Stimulated activated CD4-positive, alpha-beta T cell treated with anti-CD3 and anti-CD28 coated beads, Interleukin-1b, Interleukin-23, amount 100 ng/mL, for 48 hours (primary cell): ENCODE measurements at regions not wholly inside any gene's neighbourhood (a gene's known extent, or its start where the extent isn't known, plus 50 kb on each side); places are given as distances from the start of the nearest gene placed in this dataset.
A peak's percentile ranks its signal among the peaks of the same experiment; 100 is the strongest.

ENCODE experiments used
- DNase-seq: peaks from one replicate; pipeline ENCODE4 v3.0.0-alpha.2; 2020

GRCh38 chr4:153974452-153974851 lies 185.6 kb upstream of the SFRP2 start:
- no peak for DNase-seq

GRCh38 chr4:153973942-153974341 lies 185.1 kb upstream of the SFRP2 start:
- no peak for DNase-seq

- no peak for DNase-seq
Observed at GRCh38 chr4:153971899-153972298, 183.0 kb upstream of the SFRP2 start.

GRCh38 chr4:153970169-153970568 lies 181.3 kb upstream of the SFRP2 start:
- DNase-seq = no peak

GRCh38 chr4:153969542-153969941 lies 180.7 kb upstream of the SFRP2 start:
- DNase-seq = no peak

GRCh38 chr4:153966641-153967040 lies 177.8 kb upstream of the SFRP2 start:
- DNase-seq = no peak

GRCh38 chr4:153963216-153963615 lies 174.3 kb upstream of the SFRP2 start:
- DNase-seq = no peak

- peak; percentile 9 for DNase-seq
Observed at GRCh38 chr4:153962311-153963039, 173.6 kb upstream of the SFRP2 start.

GRCh38 chr4:153955327-153955726 lies 166.4 kb upstream of the SFRP2 start:
- no peak for DNase-seq

GRCh38 chr4:153954654-153955053 lies 165.8 kb upstream of the SFRP2 start:
- no peak for DNase-seq

- no peak for DNase-seq
Observed at GRCh38 chr4:153950100-153950979, 161.5 kb upstream of the SFRP2 start.

GRCh38 chr4:153948041-153948440 lies 159.2 kb upstream of the SFRP2 start:
- DNase-seq = no peak

GRCh38 chr4:153947124-153947523 lies 158.2 kb upstream of the SFRP2 start:
- DNase-seq = no peak

GRCh38 chr4:153945704-153946103 lies 156.8 kb upstream of the SFRP2 start:
- DNase-seq = no peak

- DNase-seq = no peak
Observed at GRCh38 chr4:153943738-153944415, 155.0 kb upstream of the SFRP2 start.

- DNase-seq = no peak
Observed at GRCh38 chr4:153940916-153941315, 152.0 kb upstream of the SFRP2 start.

GRCh38 chr4:153939570-153939969 lies 150.7 kb upstream of the SFRP2 start:
- no peak for DNase-seq

- DNase-seq = no peak
Observed at GRCh38 chr4:153938994-153939393, 150.1 kb upstream of the SFRP2 start.

- DNase-seq = no peak
Observed at GRCh38 chr4:153937289-153937688, 148.4 kb upstream of the SFRP2 start.

GRCh38 chr4:153936121-153936520 lies 147.2 kb upstream of the SFRP2 start:
- DNase-seq = no peak

GRCh38 chr4:153934688-153935017 lies 145.8 kb upstream of the SFRP2 start:
- DNase-seq = no peak

GRCh38 chr4:153933915-153934687 lies 145.2 kb upstream of the SFRP2 start:
- no peak for DNase-seq

- no peak for DNase-seq
Observed at GRCh38 chr4:153931804-153932203, 142.9 kb upstream of the SFRP2 start.
